ENCODE measurements at regions not wholly inside any gene's neighbourhood (a gene's known extent, or its start where the extent isn't known, plus 50 kb on each side); places are given as distances from the start of the nearest gene placed in this dataset.
A peak's percentile ranks its signal among the peaks of the same experiment; 100 is the strongest.

DNA sequence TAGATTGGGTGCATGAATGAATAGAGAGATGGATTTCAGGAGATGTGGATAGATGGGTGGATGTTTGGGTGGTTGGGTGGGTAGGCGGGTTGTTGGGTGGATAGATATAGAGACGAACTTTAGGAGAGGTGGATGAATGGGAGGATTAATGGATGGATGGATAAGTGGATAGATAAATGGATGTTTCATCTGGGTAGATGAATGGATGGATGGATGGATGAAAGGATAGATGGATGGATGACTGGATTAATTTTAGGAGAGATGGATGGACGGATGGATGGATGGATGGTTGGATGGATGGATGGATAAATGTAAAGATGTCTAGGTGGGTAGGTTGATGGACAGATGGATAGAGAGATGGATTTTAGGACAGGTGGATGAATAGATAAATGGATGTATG lies 511.3 kb downstream of the MIAT start:
- TF ChIP-seq, protein P1, sequence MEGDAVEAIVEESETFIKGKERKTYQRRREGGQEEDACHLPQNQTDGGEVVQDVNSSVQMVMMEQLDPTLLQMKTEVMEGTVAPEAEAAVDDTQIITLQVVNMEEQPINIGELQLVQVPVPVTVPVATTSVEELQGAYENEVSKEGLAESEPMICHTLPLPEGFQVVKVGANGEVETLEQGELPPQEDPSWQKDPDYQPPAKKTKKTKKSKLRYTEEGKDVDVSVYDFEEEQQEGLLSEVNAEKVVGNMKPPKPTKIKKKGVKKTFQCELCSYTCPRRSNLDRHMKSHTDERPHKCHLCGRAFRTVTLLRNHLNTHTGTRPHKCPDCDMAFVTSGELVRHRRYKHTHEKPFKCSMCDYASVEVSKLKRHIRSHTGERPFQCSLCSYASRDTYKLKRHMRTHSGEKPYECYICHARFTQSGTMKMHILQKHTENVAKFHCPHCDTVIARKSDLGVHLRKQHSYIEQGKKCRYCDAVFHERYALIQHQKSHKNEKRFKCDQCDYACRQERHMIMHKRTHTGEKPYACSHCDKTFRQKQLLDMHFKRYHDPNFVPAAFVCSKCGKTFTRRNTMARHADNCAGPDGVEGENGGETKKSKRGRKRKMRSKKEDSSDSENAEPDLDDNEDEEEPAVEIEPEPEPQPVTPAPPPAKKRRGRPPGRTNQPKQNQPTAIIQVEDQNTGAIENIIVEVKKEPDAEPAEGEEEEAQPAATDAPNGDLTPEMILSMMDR (conservative IDR thresholded peaks at IDR 0.05; ENCODE audit: low read length) = no peak
- DNase-seq (ENCODE audit: low read depth) = no peak
- H3K4me3 ChIP-seq (ENCODE audit: low read length) = no peak overlapping the region

DNA sequence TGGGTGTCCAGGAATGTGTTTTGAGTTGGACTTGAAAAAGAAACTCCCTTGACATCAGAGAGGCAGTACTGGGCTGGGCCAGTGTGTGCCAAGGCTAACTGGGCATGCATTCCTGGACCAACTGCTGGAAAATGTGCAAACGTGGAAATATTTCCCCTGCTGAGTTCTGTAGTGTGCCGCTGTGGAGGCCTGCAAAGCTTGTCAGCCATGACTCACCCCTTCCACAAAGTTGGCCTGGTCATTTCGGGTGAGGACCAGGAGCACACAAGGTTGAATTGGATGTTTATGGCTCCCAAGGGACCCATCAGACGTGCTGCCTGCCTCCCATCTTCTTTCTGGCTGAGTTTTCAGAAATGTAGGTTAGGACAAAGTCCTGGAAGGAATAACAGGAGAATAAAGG lies 513.1 kb downstream of the MIAT start:
- no peak overlapping the region for H3K4me3 ChIP-seq (ENCODE audit: low read length)
- TF ChIP-seq, protein P1 (conservative IDR thresholded peaks at IDR 0.05; ENCODE audit: low read length) = no peak
- peak; percentile 99 for DNase-seq (ENCODE audit: low read depth)

DNA sequence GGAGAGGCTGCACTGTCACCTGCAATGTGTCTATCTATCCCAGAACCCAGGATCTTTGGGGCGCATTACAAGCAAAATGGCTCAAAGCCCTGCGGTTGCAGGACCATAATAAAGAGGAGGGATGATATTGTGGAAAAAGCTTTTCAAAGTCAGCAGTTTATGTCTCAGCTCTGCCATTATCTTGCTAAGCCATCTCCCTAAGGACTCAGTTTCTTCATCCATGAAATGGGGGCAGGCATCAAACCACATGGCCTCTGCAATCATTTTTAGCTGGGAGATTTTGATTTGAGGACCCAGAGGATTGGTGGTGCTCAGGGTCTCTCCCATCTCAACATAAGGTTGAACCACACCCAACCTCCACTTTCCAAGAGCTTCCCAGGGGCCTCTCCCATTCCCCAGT lies 513.8 kb downstream of the MIAT start:
- no peak for DNase-seq (ENCODE audit: low read depth)
- TF ChIP-seq, protein P1 (conservative IDR thresholded peaks at IDR 0.05; ENCODE audit: low read length) = no peak
- no peak overlapping the region for H3K4me3 ChIP-seq (ENCODE audit: low read length)

DNA sequence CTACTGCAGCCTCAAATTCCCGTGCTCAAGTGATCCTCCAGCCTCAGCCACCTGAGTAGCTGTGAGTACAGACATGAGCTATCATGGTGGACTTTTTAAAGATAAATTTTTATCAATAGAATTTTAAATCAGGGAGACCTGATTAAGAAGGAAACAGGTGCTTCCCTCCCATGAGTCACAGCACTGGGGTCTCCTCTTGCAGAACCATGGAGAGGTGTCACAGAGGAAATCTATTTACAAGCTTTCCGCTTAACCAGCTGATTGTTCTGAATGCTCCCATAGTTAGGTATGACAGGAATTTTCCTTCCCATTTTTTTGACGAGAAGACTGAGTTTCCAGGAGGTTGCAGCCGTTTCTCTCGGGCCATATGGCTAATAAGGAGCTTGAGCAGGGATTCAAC lies 516.1 kb downstream of the MIAT start:
- DNase-seq (ENCODE audit: low read depth) = no peak
- H3K4me3 ChIP-seq (ENCODE audit: low read length) = no peak overlapping the region
- TF ChIP-seq, protein P1 (conservative IDR thresholded peaks at IDR 0.05; ENCODE audit: low read length) = no peak

DNA sequence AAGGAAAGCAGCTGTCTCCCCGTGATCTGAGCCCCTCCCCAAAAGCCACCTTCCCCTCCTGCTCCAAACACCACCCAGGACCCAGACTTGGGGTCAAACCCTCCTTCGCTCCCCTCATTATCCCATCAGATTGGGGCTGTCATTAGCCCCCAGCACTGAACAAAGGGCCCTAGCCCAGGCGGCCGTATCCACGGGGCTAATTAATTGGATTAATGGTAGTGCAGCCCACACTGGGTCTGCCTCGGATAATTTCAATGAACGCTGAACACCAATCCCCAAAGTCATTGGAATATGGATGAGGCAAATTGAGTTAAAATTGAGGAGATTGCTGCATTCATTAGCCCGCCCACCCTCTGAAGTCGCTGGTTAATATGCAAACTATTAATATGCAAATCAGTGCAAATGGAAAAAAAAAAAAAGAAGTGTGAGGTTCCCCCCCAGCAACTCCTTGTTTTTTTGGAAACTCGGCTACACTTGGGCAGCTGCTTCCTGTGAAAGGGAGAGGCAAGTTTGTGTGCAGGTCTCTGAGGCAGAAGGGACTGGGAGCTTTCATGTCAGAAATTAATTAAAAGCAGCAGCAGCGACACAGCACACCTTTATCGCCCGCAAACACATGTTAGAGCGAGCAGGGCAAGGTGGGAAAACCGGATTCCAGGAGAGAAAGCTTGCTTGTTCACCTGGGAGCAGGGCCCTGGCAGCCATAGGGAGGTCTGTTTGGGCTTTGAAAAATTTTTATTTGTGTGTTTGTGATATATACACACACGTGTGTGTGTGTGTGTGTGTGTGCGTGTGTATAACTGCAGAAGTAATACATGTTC lies 517.8 kb downstream of the MIAT start:
- TF ChIP-seq, protein P1 (conservative IDR thresholded peaks at IDR 0.05; ENCODE audit: low read length) = no peak
- no peak for DNase-seq (ENCODE audit: low read depth)
- H3K4me3 ChIP-seq (ENCODE audit: low read length) = no peak overlapping the region

DNA sequence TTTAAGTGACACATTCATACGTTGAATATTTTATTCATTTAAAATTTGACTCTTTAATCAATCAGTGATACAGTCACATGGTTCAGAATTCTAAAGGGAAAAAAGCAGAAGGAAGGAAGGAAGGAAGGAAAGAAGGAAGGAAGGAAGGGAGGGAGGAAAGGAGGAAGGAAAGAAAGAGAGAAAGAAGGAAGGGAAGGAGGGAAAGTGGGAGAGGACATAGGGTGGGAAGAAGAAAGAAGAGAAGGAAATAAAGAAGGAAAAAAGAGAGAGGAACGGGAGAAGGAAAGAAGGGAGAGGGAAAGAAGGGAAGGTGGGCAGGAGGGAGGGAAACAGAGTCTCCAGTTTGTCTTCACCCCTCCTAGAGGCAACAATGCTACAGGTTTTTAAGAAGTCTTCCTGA lies 518.6 kb downstream of the MIAT start:
- TF ChIP-seq, protein P1 (conservative IDR thresholded peaks at IDR 0.05; ENCODE audit: low read length) = no peak
- DNase-seq (ENCODE audit: low read depth) = no peak
- H3K4me3 ChIP-seq (ENCODE audit: low read length) = no peak overlapping the region

DNA sequence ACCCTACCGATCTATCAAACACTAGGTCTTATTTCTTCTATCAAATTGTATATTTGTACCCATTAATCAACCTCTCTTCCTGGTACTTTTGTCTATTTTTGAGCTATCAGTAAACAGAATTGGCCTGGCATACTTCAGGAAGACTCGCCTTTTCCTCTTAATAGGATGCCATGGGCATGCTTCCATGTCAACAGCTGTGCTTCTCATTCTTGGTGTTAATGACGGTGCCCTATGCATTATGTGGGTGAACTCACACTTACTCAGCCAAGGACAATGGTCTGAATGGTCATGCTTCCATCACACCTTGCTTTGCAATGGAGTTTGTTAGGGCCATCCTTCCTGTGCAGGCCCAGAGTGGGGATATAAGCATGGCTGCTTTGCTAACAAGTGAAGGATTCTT lies 521.8 kb downstream of the MIAT start:
- TF ChIP-seq, protein P1 (conservative IDR thresholded peaks at IDR 0.05; ENCODE audit: low read length) = no peak
- no peak for DNase-seq (ENCODE audit: low read depth)
- no peak overlapping the region for H3K4me3 ChIP-seq (ENCODE audit: low read length)

All from AG10803 (cell line).